ENCODE measurements at regions not wholly inside any gene's neighbourhood (a gene's known extent, or its start where the extent isn't known, plus 50 kb on each side); places are given as distances from the start of the nearest gene placed in this dataset.
"Not testable (repeated sequence)": the region's sequence is repeated elsewhere in the genome, so short reads cannot be mapped to it uniquely, and the experiment has no call there.

DNA sequence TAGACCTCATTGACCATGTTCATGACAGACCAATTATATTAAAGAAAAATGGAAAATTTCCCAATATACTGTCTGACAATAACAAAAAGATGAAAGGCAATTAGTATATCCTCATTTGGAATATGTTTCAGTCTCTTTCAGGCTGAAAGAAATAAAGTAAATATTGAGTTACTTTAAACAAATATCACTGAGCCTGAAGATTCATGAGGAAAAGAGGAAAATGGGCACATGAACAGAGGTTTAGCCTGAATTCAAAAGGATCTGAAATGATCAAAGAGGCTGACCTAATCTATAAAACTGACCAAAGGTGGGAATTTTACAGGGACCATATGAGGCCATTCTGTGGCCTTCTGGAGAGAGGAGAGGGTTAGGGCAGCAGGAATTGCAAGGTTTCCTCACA, 771.5 kb upstream of the CDH18 start:
- H4K20me1 ChIP-seq (replicated peaks; ENCODE audit: control insufficient read depth, extremely low read depth, insufficient read depth, low read length); H3K9ac ChIP-seq (replicated peaks; ENCODE audit: extremely low read depth, insufficient read depth, low read length); H3K9me1 ChIP-seq (replicated peaks; ENCODE audit: control insufficient read depth, extremely low read depth, insufficient read depth, low read length); H3K4me2 ChIP-seq (ENCODE audit: insufficient read depth, low read length); H3K9me3 ChIP-seq (replicated peaks; ENCODE audit: control insufficient read depth, insufficient read depth, low read length); DNase-seq (ENCODE audit: low read depth, low spot score); H3K36me3 ChIP-seq (ENCODE audit: control insufficient read depth in 2 of 2, extremely low read depth in 1 of 2, insufficient read depth in 2 of 2, low read length in 2 of 2); FAIRE-seq; H2AFZ ChIP-seq (ENCODE audit: low read depth, low read length); BruUV-seq (replicated peaks); H3K4me1 ChIP-seq (ENCODE audit: control insufficient read depth, extremely low read depth, insufficient read depth, low read length); intact Hi-C loops (cut with micrococcal nuclease); dilution Hi-C loops (cut with MboI; ENCODE audit: extremely low pct_ligation_motif_present, low sequenced_read_pairs); H3K27me3 ChIP-seq (ENCODE audit: control insufficient read depth in 2 of 2, insufficient read depth in 2 of 2, low read length in 2 of 2); CTCF ChIA-PET; H3K79me2 ChIP-seq (ENCODE audit: control insufficient read depth, insufficient read depth, low read length); POLR2A ChIA-PET; H3K27ac ChIP-seq (ENCODE audit: insufficient read depth, low read depth, low read length); H3K4me3 ChIP-seq (replicated peaks in 1 of 3; ENCODE audit: insufficient read depth in 1 of 3, low read depth in 1 of 3, low read length in 3 of 3): not testable (repeated sequence)

- intact Hi-C loops (cut with micrococcal nuclease); H3K9ac ChIP-seq (replicated peaks; ENCODE audit: extremely low read depth, insufficient read depth, low read length); CTCF ChIA-PET; H3K4me2 ChIP-seq (ENCODE audit: insufficient read depth, low read length); dilution Hi-C loops (cut with MboI; ENCODE audit: extremely low pct_ligation_motif_present, low sequenced_read_pairs); H3K27ac ChIP-seq (ENCODE audit: insufficient read depth, low read depth, low read length); H3K4me3 ChIP-seq (replicated peaks in 1 of 3; ENCODE audit: insufficient read depth in 1 of 3, low read depth in 1 of 3, low read length in 3 of 3); DNase-seq (ENCODE audit: low read depth, low spot score); FAIRE-seq; H3K9me3 ChIP-seq (replicated peaks; ENCODE audit: control insufficient read depth, insufficient read depth, low read length); H3K79me2 ChIP-seq (ENCODE audit: control insufficient read depth, insufficient read depth, low read length); H3K36me3 ChIP-seq (ENCODE audit: control insufficient read depth in 2 of 2, extremely low read depth in 1 of 2, insufficient read depth in 2 of 2, low read length in 2 of 2); H4K20me1 ChIP-seq (replicated peaks; ENCODE audit: control insufficient read depth, extremely low read depth, insufficient read depth, low read length); BruUV-seq (replicated peaks); H2AFZ ChIP-seq (ENCODE audit: low read depth, low read length); H3K27me3 ChIP-seq (ENCODE audit: control insufficient read depth in 2 of 2, insufficient read depth in 2 of 2, low read length in 2 of 2); H3K9me1 ChIP-seq (replicated peaks; ENCODE audit: control insufficient read depth, extremely low read depth, insufficient read depth, low read length); POLR2A ChIA-PET; H3K4me1 ChIP-seq (ENCODE audit: control insufficient read depth, extremely low read depth, insufficient read depth, low read length): not testable (repeated sequence)
Measured at GRCh38 chr5:20752179-20752578, 764.2 kb upstream of the CDH18 start.

DNA sequence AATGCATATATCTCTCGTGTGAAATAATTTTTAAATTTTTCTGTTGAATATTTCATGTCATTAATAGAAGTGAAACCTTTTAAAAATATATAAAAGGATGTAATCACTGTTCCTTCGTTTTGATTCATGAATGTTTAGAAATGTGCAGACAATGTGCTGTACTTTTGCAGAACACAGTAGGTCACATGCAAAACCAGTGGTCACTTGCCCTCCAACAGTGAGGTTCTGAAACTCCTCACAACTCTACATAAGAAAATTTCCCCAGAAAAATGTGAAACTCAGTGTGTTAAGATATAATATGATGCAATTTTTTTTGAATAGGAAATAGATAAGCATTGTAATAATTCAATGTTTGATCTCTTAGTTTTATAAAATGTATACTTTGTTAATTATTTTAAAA, 747.7 kb upstream of the CDH18 start:
- not testable (repeated sequence) for FAIRE-seq

DNA sequence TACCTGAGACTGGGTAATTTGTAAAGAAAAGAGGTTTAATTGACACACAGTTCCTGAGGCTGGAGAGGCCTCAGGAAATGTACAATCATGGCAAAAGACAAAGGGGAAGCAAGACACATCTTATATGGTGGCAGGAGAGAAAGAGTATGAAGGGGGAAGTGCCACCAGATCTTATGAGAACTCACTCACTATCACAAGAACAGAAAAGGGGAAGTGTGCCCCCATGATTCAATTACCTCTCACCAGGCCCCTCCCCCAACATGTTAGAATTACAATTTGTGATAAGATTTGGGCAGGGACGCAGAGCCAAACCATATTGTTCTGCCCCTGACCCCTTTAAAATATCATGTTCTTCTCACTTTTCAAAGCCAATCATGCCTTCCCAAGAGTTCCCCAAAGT, 744.2 kb upstream of the CDH18 start:
- dilution Hi-C loops (cut with MboI; ENCODE audit: extremely low pct_ligation_motif_present, low sequenced_read_pairs); FAIRE-seq; H3K9me1 ChIP-seq (replicated peaks; ENCODE audit: control insufficient read depth, extremely low read depth, insufficient read depth, low read length); H3K4me1 ChIP-seq (ENCODE audit: control insufficient read depth, extremely low read depth, insufficient read depth, low read length); H3K4me2 ChIP-seq (ENCODE audit: insufficient read depth, low read length); CTCF ChIA-PET; H3K27ac ChIP-seq (ENCODE audit: insufficient read depth, low read depth, low read length); POLR2A ChIA-PET; H3K9me3 ChIP-seq (replicated peaks; ENCODE audit: control insufficient read depth, insufficient read depth, low read length); H3K79me2 ChIP-seq (ENCODE audit: control insufficient read depth, insufficient read depth, low read length); intact Hi-C loops (cut with micrococcal nuclease); BruUV-seq (replicated peaks); H3K9ac ChIP-seq (replicated peaks; ENCODE audit: extremely low read depth, insufficient read depth, low read length); H3K27me3 ChIP-seq (ENCODE audit: control insufficient read depth in 2 of 2, insufficient read depth in 2 of 2, low read length in 2 of 2); H4K20me1 ChIP-seq (replicated peaks; ENCODE audit: control insufficient read depth, extremely low read depth, insufficient read depth, low read length); DNase-seq (ENCODE audit: low read depth, low spot score); H3K36me3 ChIP-seq (ENCODE audit: control insufficient read depth in 2 of 2, extremely low read depth in 1 of 2, insufficient read depth in 2 of 2, low read length in 2 of 2); H2AFZ ChIP-seq (ENCODE audit: low read depth, low read length); H3K4me3 ChIP-seq (replicated peaks in 1 of 3; ENCODE audit: insufficient read depth in 1 of 3, low read depth in 1 of 3, low read length in 3 of 3): not testable (repeated sequence)

More for the DNA sequence above, 747.7 kb upstream of the CDH18 start:
- H3K27me3 ChIP-seq (ENCODE audit: control insufficient read depth in 2 of 2, insufficient read depth in 2 of 2, low read length in 2 of 2); H3K4me2 ChIP-seq (ENCODE audit: insufficient read depth, low read length); H4K20me1 ChIP-seq (replicated peaks; ENCODE audit: control insufficient read depth, extremely low read depth, insufficient read depth, low read length); POLR2A ChIA-PET; BruUV-seq (replicated peaks); H2AFZ ChIP-seq (ENCODE audit: low read depth, low read length); intact Hi-C loops (cut with micrococcal nuclease); DNase-seq (ENCODE audit: low read depth, low spot score); dilution Hi-C loops (cut with MboI; ENCODE audit: extremely low pct_ligation_motif_present, low sequenced_read_pairs); CTCF ChIA-PET; H3K4me3 ChIP-seq (replicated peaks in 1 of 3; ENCODE audit: insufficient read depth in 1 of 3, low read depth in 1 of 3, low read length in 3 of 3); H3K36me3 ChIP-seq (ENCODE audit: control insufficient read depth in 2 of 2, extremely low read depth in 1 of 2, insufficient read depth in 2 of 2, low read length in 2 of 2); H3K9me3 ChIP-seq (replicated peaks; ENCODE audit: control insufficient read depth, insufficient read depth, low read length); H3K9ac ChIP-seq (replicated peaks; ENCODE audit: extremely low read depth, insufficient read depth, low read length); H3K27ac ChIP-seq (ENCODE audit: insufficient read depth, low read depth, low read length); H3K9me1 ChIP-seq (replicated peaks; ENCODE audit: control insufficient read depth, extremely low read depth, insufficient read depth, low read length); H3K79me2 ChIP-seq (ENCODE audit: control insufficient read depth, insufficient read depth, low read length); H3K4me1 ChIP-seq (ENCODE audit: control insufficient read depth, extremely low read depth, insufficient read depth, low read length): not testable (repeated sequence)

Measured in endothelial cell of umbilical vein (primary cell).